HUES6 (cell line): ENCODE measurements at regions not wholly inside any gene's neighbourhood (a gene's known extent, or its start where the extent isn't known, plus 50 kb on each side); places are given as distances from the start of the nearest gene placed in this dataset.

Experiments
- H3K27ac ChIP-seq: 2 replicates; pipeline ENCODE4 v1.7.0; 2013; ENCODE audit warnings: low read depth, mild to moderate bottlenecking, low read length, inconsistent platforms
- H3K27me3 ChIP-seq: 2 replicates; pipeline ENCODE4 v1.6.1; 2013; ENCODE audit warnings: low read length; ENCODE audit not compliant: control insufficient read depth, insufficient read depth
- H3K36me3 ChIP-seq: 2 replicates; pipeline ENCODE4 v1.6.1; 2013; ENCODE audit warnings: low read length; ENCODE audit not compliant: control insufficient read depth, insufficient read depth
- H3K4me1 ChIP-seq: 2 replicates; pipeline ENCODE4 v1.6.1; 2013; ENCODE audit warnings: low read length; ENCODE audit not compliant: control insufficient read depth, insufficient read depth
- H3K4me3 ChIP-seq: 2 replicates; pipeline ENCODE4 v1.5.1; 2013; ENCODE audit warnings: low read depth, low read length
- H3K9ac ChIP-seq: one replicate; pipeline ENCODE4 v1.6.1; 2013; ENCODE audit warnings: mild to moderate bottlenecking, low read length
- H3K9me3 ChIP-seq: 2 replicates; pipeline ENCODE4 v1.6.1; 2013; ENCODE audit warnings: low read depth, low read length; ENCODE audit not compliant: control insufficient read depth, insufficient read depth

DNA sequence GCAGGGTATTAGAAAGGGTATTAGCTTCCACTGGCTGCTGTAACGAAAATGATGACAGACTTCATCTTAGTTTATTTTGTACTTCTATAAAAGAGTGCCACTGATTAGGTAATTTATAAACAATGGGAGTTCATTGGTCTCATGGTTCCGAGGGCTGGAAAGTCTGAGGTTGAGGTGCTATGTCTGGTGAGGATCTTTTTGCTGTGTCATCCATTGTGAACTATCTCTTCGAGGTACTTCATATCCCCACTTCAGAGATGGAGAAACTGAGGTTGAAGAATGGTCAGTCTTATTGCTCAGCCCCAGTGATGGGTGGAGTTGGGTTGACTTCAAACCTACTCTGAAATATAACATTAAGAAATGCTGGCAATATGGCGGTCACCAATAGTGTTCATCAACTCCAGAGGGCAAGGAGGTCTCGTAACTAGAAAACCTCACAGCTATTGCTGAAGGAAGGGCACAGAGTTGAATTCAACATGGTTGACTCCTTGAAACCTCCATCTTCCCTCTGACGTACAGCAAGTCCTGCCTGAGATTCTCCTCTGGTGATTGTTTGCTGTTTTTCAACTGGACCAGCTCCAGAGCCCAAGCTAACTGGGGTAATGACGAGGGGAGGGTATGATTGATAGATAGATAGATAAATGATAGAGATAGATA lies 53.6 kb upstream of the SHOX start:
- no peaks in the 10 kb centered on the region for H3K36me3 ChIP-seq
- H3K4me1 ChIP-seq = no peaks in the 10 kb centered on the region
- H3K27me3 ChIP-seq = peaks cover 13% of the 10 kb centered on the region
- H3K9ac ChIP-seq = no peak overlapping the region
- H3K9me3 ChIP-seq = 0 out of 2 replicates have a peak, but pooled peaks cover 4% of the 10 kb centered on the region
- no peak overlapping the region for H3K27ac ChIP-seq
- no peak overlapping the region for H3K4me3 ChIP-seq

DNA sequence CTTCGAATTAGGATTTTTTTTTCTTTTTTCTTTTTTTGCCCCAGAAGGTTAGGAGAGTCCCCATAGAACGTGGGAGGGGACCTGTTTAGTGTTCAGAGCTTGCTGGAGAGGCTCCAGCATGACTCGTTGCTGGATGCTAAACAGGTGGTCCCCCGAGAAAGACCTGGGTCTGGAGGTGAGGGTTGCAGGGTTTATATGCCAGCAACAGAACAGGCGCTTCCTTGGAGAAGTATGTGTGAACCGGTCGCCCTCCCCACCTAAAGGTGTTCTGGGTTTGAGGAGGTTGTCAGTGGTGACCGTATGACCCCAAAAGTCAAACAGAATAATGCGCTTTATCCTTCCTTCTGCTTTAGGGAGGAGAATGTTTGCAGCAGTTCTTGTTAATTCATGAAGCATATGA lies 52.1 kb upstream of the SHOX start:
- no peaks in the 10 kb centered on the region for H3K36me3 ChIP-seq
- peaks cover 17% of the 10 kb centered on the region for H3K27me3 ChIP-seq
- no peak overlapping the region for H3K9ac ChIP-seq
- 0 out of 2 replicates have a peak, but pooled peaks cover 4% of the 10 kb centered on the region for H3K9me3 ChIP-seq
- H3K4me3 ChIP-seq = no peak overlapping the region
- H3K4me1 ChIP-seq = no peaks in the 10 kb centered on the region
- no peak overlapping the region for H3K27ac ChIP-seq

DNA sequence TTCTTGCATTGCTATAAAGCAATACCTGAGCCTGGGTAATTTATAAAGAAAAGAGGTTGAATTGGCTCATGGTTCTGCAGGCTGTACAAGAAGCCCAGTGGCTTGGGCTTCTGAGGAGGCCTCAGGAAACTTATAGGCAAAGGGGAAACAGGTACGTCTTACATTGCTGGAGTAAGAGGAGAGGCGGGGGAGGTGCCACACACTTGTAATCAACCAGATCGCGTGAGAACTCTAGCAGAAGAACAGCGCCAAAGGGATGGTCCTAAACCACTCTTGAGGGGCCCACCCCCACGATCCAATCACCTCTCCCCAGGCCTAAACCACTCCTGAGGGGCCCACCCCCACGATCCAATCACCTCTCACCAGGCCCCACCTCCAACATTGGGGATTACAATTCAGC lies 50.6 kb upstream of the SHOX start:
- no peak overlapping the region for H3K4me3 ChIP-seq
- H3K27me3 ChIP-seq = peaks cover 24% of the 10 kb centered on the region
- no peaks in the 10 kb centered on the region for H3K36me3 ChIP-seq
- 0 out of 2 replicates have a peak, but pooled peaks cover 4% of the 10 kb centered on the region for H3K9me3 ChIP-seq
- no peak overlapping the region for H3K9ac ChIP-seq
- H3K27ac ChIP-seq = no peak overlapping the region
- no peaks in the 10 kb centered on the region; the same call in 1 of the 2 replicates for H3K4me1 ChIP-seq
